Heart left ventricle (tissue), 16 donors: ENCODE measurements at regions not wholly inside any gene's neighbourhood (a gene's known extent, or its start where the extent isn't known, plus 50 kb on each side); places are given as distances from the start of the nearest gene placed in this dataset.
"Not testable (repeated sequence)": the region's sequence is repeated elsewhere in the genome, so short reads cannot be mapped to it uniquely, and the experiment has no call there.

Experiments used
- ATAC-seq, 4 donors: fragments of 200-7000 bp; cut with Tn5 transposase; one replicate each; pipeline ENCODE4 v1.9.1; 2020 to 2022; ENCODE audit warnings: moderate library complexity in 4 of 4, mild to moderate bottlenecking in 3 of 4, moderate number of reproducible peaks in 1 of 4
- DNase-seq, 5 donors: peaks; one replicate each; pipeline ENCODE4 v3.0.0-alpha.2; 2020
- H3K27ac ChIP-seq, 12 donors: fragments of 200-600 bp; sonication (generic) in 4 of 12; one replicate each; pipeline versions ENCODE4 v1.5.0 to v1.8.0; 2016 to 2022; ENCODE audit warnings: mild to moderate bottlenecking in 2 of 12
- H3K27me3 ChIP-seq, 9 donors: fragments of 200-600 bp; sonication (generic) in 2 of 9; one replicate each; pipeline versions ENCODE4 v1.5.1 to v1.8.0; 2016 to 2022; ENCODE audit warnings: mild to moderate bottlenecking in 3 of 9
- H3K36me3 ChIP-seq, 9 donors: fragments of 200-600 bp; sonication (generic) in 2 of 9; one replicate each; pipeline versions ENCODE4 v1.5.0 to v1.8.0; 2018 to 2022; ENCODE audit warnings: mild to moderate bottlenecking in 2 of 9
- H3K4me1 ChIP-seq, 12 donors: fragments of 200-600 bp; sonication (generic) in 4 of 12; one replicate each; pipeline versions ENCODE4 v1.5.0 to v1.8.0; 2016 to 2022; ENCODE audit warnings: mild to moderate bottlenecking in 3 of 12
- H3K4me3 ChIP-seq, 12 donors: fragments of 200-600 bp; sonication (generic) in 4 of 12; one replicate each; pipeline versions ENCODE4 v1.5.0 to v1.8.0; 2017 to 2022; ENCODE audit warnings: mild to moderate bottlenecking in 9 of 12, moderate library complexity in 4 of 12
- H3K9me3 ChIP-seq, 12 donors: fragments of 200-600 bp; sonication (generic) in 4 of 12; one replicate each; pipeline versions ENCODE4 v1.5.0 to v1.8.0; 2016 to 2022; ENCODE audit warnings: mild to moderate bottlenecking in 1 of 12
- CTCF ChIP-seq, 12 donors: fragments of 200-600 bp; sonication (generic) in 4 of 12; IDR thresholded peaks; one replicate each; pipeline versions ENCODE4 v1.5.0 to v1.8.0; 2018 to 2022; ENCODE audit warnings: antibody characterized with exemption in 12 of 12, mild to moderate bottlenecking in 5 of 12
- POLR2A ChIP-seq, 2 donors: fragments of 450-650 bp; IDR thresholded peaks; one replicate each; pipeline ENCODE4 v1.6.1; 2017; ENCODE audit warnings: antibody characterized with exemption in 2 of 2, mild to moderate bottlenecking in 2 of 2, moderate library complexity in 2 of 2
- whole genome bisulfite sequencing, 4 donors: extraction: QIAGEN DNeasy Blood & Tissue Kit in 2 of 4; methylation state at CpG; one replicate each; pipeline versions ENCODE4 v1.1.5 to v1.1.7; 2013 to 2018; 5-methylcytosine and 5-hydroxymethylcytosine counted together
- intact Hi-C, 10 donors: fragments of 100-400 bp; cut with DNase I; formaldehyde crosslinking; loops; one replicate each; pipeline versions ENCODE4 v1.11.1 to v1.14.2; 2022
- donor health status: ischemic (EF 13 %, LVEDD 7.1; RV severe dilation, severe dysfunction).
- donor health status: healthy with polysubstance abuse.
- donor health status: DM: no; HTN: yes; CAD: no.
- donor health status: DM: no; HTN: no; CAD: no.
- donor health status: ischemic (EF 25% LVEDD 6.9; RV normal size, moderate dysfunction).
- donor health status: ischemic (EF 25% LVEDD 5.7; RV mildly dilated, moderate dysfunction).
- donor health status: healthy.
- donor health status: DM: yes; HTN: yes; CAD: no.
- donor health status: ischemic (EF 35%, LVEDD 5.7; RV mildly dilated, moderate dysfunction).
- donor health status: nonischemic (EF 11% LVEDD 7.7; RV severe dilation, severe dysfunction).
- donor health status: DM: yes; HTN: yes; CAD: no.
- donor health status: PGD.
- donor health status: ischemic (EF 29% LVEDD 5.4; RV normal size, mild dysfunction).
- donor health status: nonischemic (EF 23%, LVEDD 6.1; RV moderate dilation, normal function).

DNA sequence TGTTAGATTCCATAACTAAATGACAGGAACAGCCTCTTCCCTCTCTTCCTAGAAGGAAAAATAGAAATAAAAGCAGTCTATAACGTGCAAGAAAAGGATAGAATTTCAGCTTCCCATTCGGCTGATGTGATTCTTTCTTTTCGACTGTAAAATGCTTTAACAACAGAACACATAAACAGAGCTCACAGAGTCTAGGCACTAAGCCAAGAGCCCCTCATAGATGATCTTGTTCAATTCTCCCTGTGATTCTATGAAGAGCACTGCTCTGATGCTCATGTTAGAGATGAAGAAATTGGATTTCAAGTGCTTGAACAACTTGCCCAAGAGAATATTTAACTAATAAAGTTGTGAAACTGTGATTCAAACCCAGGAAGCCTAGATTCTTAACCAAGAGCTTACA, 232.7 kb downstream of the RPAP3 start:
- TF ChIP-seq POLR2A (IDR thresholded peaks at IDR 0.05) (no peak), CTCF (IDR thresholded peaks at IDR 0.05) (no peak)
- Histone ChIP-seq H3K4me3 (no peak overlapping the region), H3K27ac (no peak overlapping the region), H3K9me3 (peaks cover 0 to 36% (median 11%) of the 10 kb centered on the region in 12 donors), H3K36me3 (no peaks in the 10 kb centered on the region), H3K27me3 (peaks cover 0 to 6% (median 0%) of the 10 kb centered on the region in 9 donors), H3K4me1 (no peaks in the 10 kb centered on the region)
- WGBS, 4 donors: 57 to 77% (median 66%) methylated on average over 3 of the region's 3 CpGs
- no peak for DNase-seq
- intact Hi-C loops: no loop called here
- no peak for ATAC-seq

- 52 to 81% (median 66%) methylated on average over 1 of the region's 1 CpG for WGBS, 4 donors
- H3K36me3 ChIP-seq, intact Hi-C loops: not testable (repeated sequence)
These were observed 235.5 kb downstream of the RPAP3 start for GRCh38 chr12:47470349-47470748.

DNA sequence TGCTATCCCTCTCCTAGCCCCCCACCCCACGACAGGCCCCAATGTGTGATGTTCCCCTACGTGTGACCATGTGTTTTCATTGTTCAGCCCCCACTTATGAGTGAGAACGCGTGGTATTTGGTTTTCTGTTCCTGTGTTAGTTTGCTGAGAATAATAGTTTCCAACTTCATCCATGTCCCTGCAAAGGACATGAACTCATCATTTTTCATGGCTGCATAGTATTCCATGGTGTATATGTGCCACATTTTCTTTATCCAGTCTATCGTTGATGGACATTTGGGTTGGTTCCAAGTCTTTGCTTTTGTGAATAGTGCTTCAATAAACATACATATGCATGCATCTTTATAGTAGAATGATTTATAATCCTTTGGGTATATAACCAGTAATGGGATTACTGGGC, 241.9 kb downstream of the RPAP3 start:
- DNase-seq, H3K27ac ChIP-seq, H3K27me3 ChIP-seq, intact Hi-C loops, H3K4me3 ChIP-seq, H3K4me1 ChIP-seq, ATAC-seq, H3K36me3 ChIP-seq: not testable (repeated sequence)
- 80 to 85% (median 83%) methylated on average over 5 of the region's 5 CpGs for WGBS, 4 donors
- H3K9me3 ChIP-seq: peaks cover 0 to 34% (median 5%) of the 10 kb centered on the region in 12 donors

More at GRCh38 chr12:47470349-47470748, 235.5 kb downstream of the RPAP3 start:
- not testable (repeated sequence) for ATAC-seq, DNase-seq, H3K27me3 ChIP-seq, H3K4me1 ChIP-seq, H3K27ac ChIP-seq, H3K4me3 ChIP-seq
- H3K9me3 ChIP-seq: peaks cover 0 to 11% (median 3%) of the 10 kb centered on the region in 12 donors

- H3K4me3 ChIP-seq: no peak overlapping the region
- WGBS, 4 donors: 75 to 90% (median 85%) methylated on average over 4 of the region's 4 CpGs
- H3K9me3 ChIP-seq: peaks cover 0 to 30% (median 8%) of the 10 kb centered on the region in 12 donors
- intact Hi-C loops: no loop called here
- H3K36me3 ChIP-seq: no peaks in the 10 kb centered on the region
- TF ChIP-seq CTCF (IDR thresholded peaks at IDR 0.05): no peak
- no peak for TF ChIP-seq POLR2A (IDR thresholded peaks at IDR 0.05)
- ATAC-seq (no peak), DNase-seq (no peak)
- H3K4me1 ChIP-seq: no peaks in the 10 kb centered on the region
- H3K27me3 ChIP-seq: peaks cover 0 to 6% (median 0%) of the 10 kb centered on the region in 9 donors
- no peak overlapping the region for H3K27ac ChIP-seq
These were observed 247.6 kb downstream of the RPAP3 start for GRCh38 chr12:47458279-47458678.

DNA sequence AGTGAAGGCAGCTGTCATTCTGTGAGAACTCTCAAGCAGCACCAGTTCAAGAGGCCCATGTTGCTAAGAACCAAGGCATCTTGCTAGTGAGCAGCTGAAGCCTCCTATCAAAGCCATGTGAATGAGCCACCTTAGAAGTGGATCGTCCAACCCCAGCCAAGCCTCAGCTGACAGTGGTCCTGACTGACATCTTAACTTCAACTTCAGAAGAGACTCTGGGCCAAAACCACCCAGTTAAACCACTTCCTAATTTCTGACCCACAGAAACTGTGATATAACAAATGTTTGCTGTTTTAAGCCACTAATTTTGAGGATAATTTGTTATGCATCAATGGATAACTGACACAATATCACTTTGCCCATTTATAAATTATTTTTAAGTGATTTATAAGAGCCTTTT, 256.0 kb downstream of the RPAP3 start:
- Histone ChIP-seq H3K36me3 (no peaks in the 10 kb centered on the region), H3K4me3 (no peak overlapping the region), H3K27me3 (no peaks in the 10 kb centered on the region), H3K9me3 (peaks cover 0 to under 1% (median 0%) of the 10 kb centered on the region in 12 donors), H3K4me1 (no peaks in the 10 kb centered on the region), H3K27ac (no peak overlapping the region)
- 77 to 100% (median 93%) methylated on average over 1 of the region's 1 CpG for WGBS, 4 donors
- DNase-seq (no peak), ATAC-seq (no peak)
- intact Hi-C loops: no loop called here
- TF ChIP-seq POLR2A (IDR thresholded peaks at IDR 0.05): no peak
- TF ChIP-seq CTCF (IDR thresholded peaks at IDR 0.05): no peak
